Gastrocnemius medialis (tissue), 4 donors: ENCODE measurements at regions not wholly inside any gene's neighbourhood (a gene's known extent, or its start where the extent isn't known, plus 50 kb on each side); places are given as distances from the start of the nearest gene placed in this dataset.

Experiments used
- ATAC-seq, 2 donors: fragments of 150-250 bp; one replicate each; pipeline ENCODE4 v1.9.1; 2016
- DNase-seq, 2 donors: peaks; one replicate each; pipeline ENCODE4 v3.0.0-alpha.2; 2019
- H3K27ac ChIP-seq, 4 donors: fragments of 200-600 bp; sonication (generic); 1 replicate in 1 of 4; 2 replicates in 3 of 4; pipeline ENCODE4 v1.5.1; 2016 to 2018; ENCODE audit warnings: mild to moderate bottlenecking in 2 of 4, moderate library complexity in 1 of 4
- H3K27me3 ChIP-seq, 3 donors: fragments of 200-600 bp; sonication (generic) in 2 of 3; 1 replicate in 1 of 3; 2 replicates in 2 of 3; pipeline versions ENCODE4 v1.5.1 to v1.6.0; 2016 to 2019; ENCODE audit warnings: mild to moderate bottlenecking in 1 of 3, moderate library complexity in 1 of 3
- H3K36me3 ChIP-seq, 2 donors: fragments of 200-600 bp; sonication (generic) in 1 of 2; one replicate each; pipeline ENCODE4 v1.5.1; 2017 to 2018
- H3K4me1 ChIP-seq, 2 donors: fragments of 200-600 bp; sonication (generic) in 1 of 2; one replicate each; pipeline ENCODE4 v1.5.1; 2016 to 2017; ENCODE audit warnings: mild to moderate bottlenecking in 2 of 2
- H3K4me3 ChIP-seq, 4 donors: fragments of 200-600 bp; sonication (generic) in 3 of 4; 1 replicate in 1 of 4; 2 replicates in 3 of 4; pipeline ENCODE4 v1.5.1; 2016 to 2019; ENCODE audit warnings: mild to moderate bottlenecking in 2 of 4
- H3K9me3 ChIP-seq, 3 donors: fragments of 200-600 bp; sonication (generic) in 2 of 3; 1 replicate in 1 of 3; 2 replicates in 2 of 3; pipeline ENCODE4 v1.5.1; 2016 to 2019
- POLR2A ChIP-seq, 2 donors: fragments of 450-650 bp; IDR thresholded peaks; one replicate each; pipeline ENCODE4 v1.6.1; 2017; ENCODE audit warnings: antibody characterized with exemption in 2 of 2, mild to moderate bottlenecking in 2 of 2, moderate library complexity in 2 of 2
- in situ Hi-C, 4 donors: fragments of 200-750 bp; cut with MboI; loops; one replicate each; pipeline versions ENCODE4 v1.15.0 to v1.8.0; 2017; ENCODE audit warnings: low sequenced_read_pairs in 4 of 4
- intact Hi-C: fragments of 100-400 bp; cut with DNase I; formaldehyde crosslinking; loops from one replicate; pipeline ENCODE4 v1.15.1; 2023; ENCODE audit warnings: low total_unique reads
- TF ChIP-seq, protein P1 (sequence below), 5 experiments: fragments of 450-650 bp in 3 of 5; fragments of 200-600 bp in 2 of 5; sonication (generic) in 2 of 5; IDR thresholded peaks in 4 of 5; conservative IDR thresholded peaks in 1 of 5; 1 replicate in 4 of 5; 2 replicates in 1 of 5; pipeline ENCODE4 v1.5.1; 2016 to 2019; ENCODE audit warnings: antibody characterized with exemption in 5 of 5, mild to moderate bottlenecking in 3 of 5, moderate library complexity in 3 of 5

DNA sequence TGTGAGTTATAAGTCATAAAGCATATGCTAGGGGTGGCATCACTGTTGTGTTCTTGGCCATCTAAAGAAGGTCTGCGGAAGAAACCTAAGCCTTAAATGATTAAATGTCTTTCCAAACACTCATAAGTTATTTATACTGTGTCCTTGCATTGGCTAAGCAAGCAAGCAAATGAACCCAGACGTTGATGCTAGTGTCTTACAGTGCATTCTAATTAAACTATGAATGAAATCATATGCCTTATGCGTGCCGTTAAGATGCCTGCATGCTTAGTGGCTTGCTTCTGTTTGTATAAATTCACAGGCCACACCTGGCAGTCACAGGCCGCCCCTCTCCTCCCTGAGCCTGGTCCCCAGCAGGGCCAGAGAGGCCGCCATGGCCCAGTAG, 49.9 kb downstream of the RIN2 start:
- no peak for TF ChIP-seq POLR2A (IDR thresholded peaks at IDR 0.05)
- TF ChIP-seq, protein P1, sequence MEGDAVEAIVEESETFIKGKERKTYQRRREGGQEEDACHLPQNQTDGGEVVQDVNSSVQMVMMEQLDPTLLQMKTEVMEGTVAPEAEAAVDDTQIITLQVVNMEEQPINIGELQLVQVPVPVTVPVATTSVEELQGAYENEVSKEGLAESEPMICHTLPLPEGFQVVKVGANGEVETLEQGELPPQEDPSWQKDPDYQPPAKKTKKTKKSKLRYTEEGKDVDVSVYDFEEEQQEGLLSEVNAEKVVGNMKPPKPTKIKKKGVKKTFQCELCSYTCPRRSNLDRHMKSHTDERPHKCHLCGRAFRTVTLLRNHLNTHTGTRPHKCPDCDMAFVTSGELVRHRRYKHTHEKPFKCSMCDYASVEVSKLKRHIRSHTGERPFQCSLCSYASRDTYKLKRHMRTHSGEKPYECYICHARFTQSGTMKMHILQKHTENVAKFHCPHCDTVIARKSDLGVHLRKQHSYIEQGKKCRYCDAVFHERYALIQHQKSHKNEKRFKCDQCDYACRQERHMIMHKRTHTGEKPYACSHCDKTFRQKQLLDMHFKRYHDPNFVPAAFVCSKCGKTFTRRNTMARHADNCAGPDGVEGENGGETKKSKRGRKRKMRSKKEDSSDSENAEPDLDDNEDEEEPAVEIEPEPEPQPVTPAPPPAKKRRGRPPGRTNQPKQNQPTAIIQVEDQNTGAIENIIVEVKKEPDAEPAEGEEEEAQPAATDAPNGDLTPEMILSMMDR (IDR thresholded peaks at IDR 0.05 in 4 of 5, conservative IDR thresholded peaks at IDR 0.05 in 1 of 5) = no peak
- H3K4me3 ChIP-seq = no peak overlapping the region
- intact Hi-C loops (no loop called here), in situ Hi-C loops (no loop called here)
- H3K36me3 ChIP-seq = peaks cover 0 to 5% of the 10 kb centered on the region in 2 donors
- peaks cover 18 to 24% of the 10 kb centered on the region in 2 donors for H3K4me1 ChIP-seq
- H3K27me3 ChIP-seq = no peaks in the 10 kb centered on the region
- ATAC-seq = no peak
- no peak overlapping the region for H3K27ac ChIP-seq
- H3K9me3 ChIP-seq = no peaks in the 10 kb centered on the region
- DNase-seq = no peak

- TF ChIP-seq, protein P1 (IDR thresholded peaks at IDR 0.05 in 4 of 5, conservative IDR thresholded peaks at IDR 0.05 in 1 of 5) = no peak
- no peak for TF ChIP-seq POLR2A (IDR thresholded peaks at IDR 0.05)
- no peak overlapping the region for H3K27ac ChIP-seq
Measured at GRCh38 chr20:19808498-19808897, 50.4 kb downstream of the RIN2 start.

DNA sequence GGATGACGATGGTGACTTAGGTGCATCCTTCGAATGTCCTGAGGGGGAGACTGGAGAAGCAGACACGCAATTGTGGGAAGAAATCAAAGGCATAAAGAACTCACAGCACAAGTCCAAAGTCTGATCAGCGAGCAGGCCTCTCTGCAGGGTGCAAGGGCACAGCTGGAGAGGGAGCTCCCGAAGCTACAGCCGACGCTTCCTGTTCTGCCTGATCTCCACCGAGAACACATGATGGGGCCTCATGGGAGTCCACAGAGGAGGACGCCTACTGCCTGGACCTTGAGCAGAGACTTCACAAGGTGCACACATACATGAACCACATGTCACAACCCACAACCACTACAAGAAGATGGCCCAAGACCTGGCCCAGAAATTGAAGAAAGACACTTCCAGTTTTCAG, 51.4 kb downstream of the RIN2 start:
- TF ChIP-seq POLR2A (IDR thresholded peaks at IDR 0.05) = no peak
- TF ChIP-seq, protein P1 (IDR thresholded peaks at IDR 0.05 in 4 of 5, conservative IDR thresholded peaks at IDR 0.05 in 1 of 5) = no peak
- ATAC-seq (no peak), DNase-seq (no peak)
- Histone ChIP-seq H3K36me3 (no peaks in the 10 kb centered on the region), H3K4me1 (peaks cover 24 to 40% of the 10 kb centered on the region in 2 donors), H3K4me3 (no peak overlapping the region), H3K27ac (no peak overlapping the region), H3K27me3 (no peaks in the 10 kb centered on the region), H3K9me3 (no peaks in the 10 kb centered on the region)
- in situ Hi-C loops = no loop called here
- intact Hi-C loops = no loop called here

More at GRCh38 chr20:19808498-19808897, 50.4 kb downstream of the RIN2 start:
- DNase-seq (no peak), ATAC-seq (no peak)
- Histone ChIP-seq H3K4me1 (peaks cover 18 to 30% of the 10 kb centered on the region in 2 donors), H3K27me3 (no peaks in the 10 kb centered on the region), H3K4me3 (no peak overlapping the region), H3K36me3 (no peaks in the 10 kb centered on the region), H3K9me3 (no peaks in the 10 kb centered on the region)
- in situ Hi-C loops (no loop called here), intact Hi-C loops (no loop called here)

- no peak overlapping the region for H3K27ac ChIP-seq
Measured at GRCh38 chr20:19811231-19811630, 53.2 kb downstream of the RIN2 start.

More at GRCh38 chr20:19811231-19811630, 53.2 kb downstream of the RIN2 start:
- in situ Hi-C loops = no loop called here
- no peak for TF ChIP-seq POLR2A (IDR thresholded peaks at IDR 0.05)
- TF ChIP-seq, protein P1 (IDR thresholded peaks at IDR 0.05 in 4 of 5, conservative IDR thresholded peaks at IDR 0.05 in 1 of 5) = no peak
- Histone ChIP-seq H3K9me3 (no peaks in the 10 kb centered on the region), H3K4me1 (peaks cover 34 to 52% of the 10 kb centered on the region in 2 donors), H3K4me3 (no peak overlapping the region), H3K36me3 (no peaks in the 10 kb centered on the region), H3K27me3 (no peaks in the 10 kb centered on the region)
- DNase-seq (no peak), ATAC-seq (no peak)
- intact Hi-C loops = no loop called here
